Liver (tissue), 8 donors: ENCODE measurements at regions not wholly inside any gene's neighbourhood (a gene's known extent, or its start where the extent isn't known, plus 50 kb on each side); places are given as distances from the start of the nearest gene placed in this dataset.

Experiments
- DNase-seq: peaks from one replicate; pipeline ENCODE4 v3.0.0-alpha.2; 2017; ENCODE audit warnings: low spot score
- H3K27ac ChIP-seq, 2 donors: one replicate each; pipeline ENCODE4 v1.7.0; 2013; ENCODE audit warnings: inconsistent platforms in 2 of 2, low read length in 2 of 2, control low read depth in 1 of 2, low read depth in 1 of 2, mild to moderate bottlenecking in 1 of 2
- H3K27me3 ChIP-seq, 4 donors: one replicate each; pipeline versions ENCODE4 v1.6.1 to v1.7.0; 2013; ENCODE audit warnings: low read length in 3 of 4, inconsistent platforms in 1 of 4, mild to moderate bottlenecking in 1 of 4, moderate library complexity in 1 of 4; ENCODE audit not compliant: control insufficient read depth in 4 of 4, insufficient read depth in 4 of 4
- H3K36me3 ChIP-seq, 4 donors: one replicate each; pipeline versions ENCODE4 v1.6.1 to v1.7.0; 2013; ENCODE audit warnings: low read length in 3 of 4, mild to moderate bottlenecking in 3 of 4, low read depth in 1 of 4, moderate library complexity in 1 of 4; ENCODE audit not compliant: control insufficient read depth in 4 of 4, insufficient read depth in 3 of 4
- H3K4me1 ChIP-seq, 4 donors: one replicate each; pipeline versions ENCODE4 v1.6.1 to v1.7.0; 2013; ENCODE audit warnings: low read length in 3 of 4, mild to moderate bottlenecking in 3 of 4, moderate library complexity in 1 of 4; ENCODE audit not compliant: control insufficient read depth in 4 of 4, insufficient read depth in 4 of 4
- H3K4me3 ChIP-seq, 3 donors: one replicate each; pipeline versions ENCODE4 v1.6.1 to v1.7.0; 2013; ENCODE audit warnings: low read length in 3 of 3, control low read depth in 1 of 3, low read depth in 1 of 3, mild to moderate bottlenecking in 1 of 3
- H3K9ac ChIP-seq, 2 donors: one replicate each; pipeline ENCODE4 v1.7.0; 2013; ENCODE audit warnings: low read length in 2 of 2, mild to moderate bottlenecking in 2 of 2, moderate library complexity in 2 of 2, control low read depth in 1 of 2, low read depth in 1 of 2
- H3K9me3 ChIP-seq, 4 donors: one replicate each; pipeline versions ENCODE4 v1.6.1 to v1.7.0; 2013; ENCODE audit warnings: low read length in 3 of 4; ENCODE audit not compliant: control insufficient read depth in 4 of 4
- EGR1 ChIP-seq, 2 donors: IDR thresholded peaks; 2 replicates each; pipeline ENCODE4 v1.6.1; 2016 to 2018; ENCODE audit warnings: antibody characterized with exemption in 2 of 2, low read depth in 2 of 2
- FOXA1 ChIP-seq: IDR thresholded peaks from 2 replicates; pipeline ENCODE4 v1.6.1; 2016; ENCODE audit warnings: antibody characterized with exemption
- FOXA2 ChIP-seq: IDR thresholded peaks from 2 replicates; pipeline ENCODE4 v1.6.1; 2016; ENCODE audit warnings: antibody characterized with exemption
- GABPA ChIP-seq, 2 donors: IDR thresholded peaks in 1 of 2; conservative IDR thresholded peaks in 1 of 2; 2 replicates each; pipeline ENCODE4 v1.6.1; 2016; ENCODE audit warnings: antibody characterized with exemption in 2 of 2, mild to moderate bottlenecking in 1 of 2, moderate library complexity in 1 of 2
- HNF4A ChIP-seq, 2 donors: conservative IDR thresholded peaks; 2 replicates each; pipeline ENCODE4 v1.6.1; 2016; ENCODE audit warnings: antibody characterized with exemption in 2 of 2, mild to moderate bottlenecking in 2 of 2
- HNF4G ChIP-seq: IDR thresholded peaks from 2 replicates; pipeline ENCODE4 v1.6.1; 2016; ENCODE audit warnings: antibody characterized with exemption
- JUND ChIP-seq, 2 donors: IDR thresholded peaks; 2 replicates each; pipeline ENCODE4 v1.6.1; 2016; ENCODE audit warnings: antibody characterized with exemption in 2 of 2
- NR2F2 ChIP-seq: IDR thresholded peaks from 2 replicates; pipeline ENCODE4 v1.6.1; 2016; ENCODE audit warnings: antibody characterized with exemption
- RAD21 ChIP-seq, 2 donors: IDR thresholded peaks; 2 replicates each; pipeline ENCODE4 v1.6.1; 2016; ENCODE audit warnings: antibody characterized with exemption in 2 of 2, mild to moderate bottlenecking in 2 of 2
- RXRA ChIP-seq, 2 donors: IDR thresholded peaks; 2 replicates each; pipeline ENCODE4 v1.6.1; 2017 to 2018; ENCODE audit warnings: antibody characterized with exemption in 2 of 2, mild to moderate bottlenecking in 1 of 2
- SP1 ChIP-seq: IDR thresholded peaks from 2 replicates; pipeline ENCODE4 v1.6.1; 2018; ENCODE audit warnings: antibody characterized with exemption, mild to moderate bottlenecking
- TAF1 ChIP-seq: conservative IDR thresholded peaks from 2 replicates; pipeline ENCODE4 v1.6.1; 2016; ENCODE audit warnings: antibody characterized with exemption, mild to moderate bottlenecking
- YY1 ChIP-seq: IDR thresholded peaks from 2 replicates; pipeline ENCODE4 v1.6.1; 2016; ENCODE audit warnings: antibody characterized with exemption, mild to moderate bottlenecking
- WGBS: extraction: QIAGEN DNeasy Blood & Tissue Kit; methylation state at CpG from one replicate; pipeline ENCODE4 v1.1.7; 2013; 5-methylcytosine and 5-hydroxymethylcytosine counted together
- TF ChIP-seq, protein P1 (sequence below): IDR thresholded peaks from 2 replicates; pipeline ENCODE4 v1.6.1; 2016; ENCODE audit warnings: antibody characterized with exemption, mild to moderate bottlenecking
- TF ChIP-seq, protein P2 (sequence below): IDR thresholded peaks from 2 replicates; pipeline ENCODE4 v1.6.1; 2016; ENCODE audit warnings: antibody characterized with exemption
- TF ChIP-seq, protein P3 (sequence below): IDR thresholded peaks from 2 replicates; pipeline ENCODE4 v1.6.1; 2016; ENCODE audit warnings: antibody characterized with exemption
- TF ChIP-seq, protein P4 (sequence below): IDR thresholded peaks from 2 replicates; pipeline ENCODE4 v1.6.1; 2016; ENCODE audit warnings: antibody characterized with exemption
- TF ChIP-seq, protein P5 (sequence below): fragments of 150-350 bp; IDR thresholded peaks from 2 replicates; pipeline ENCODE4 v1.5.1; 2017; ENCODE audit warnings: improper control_type of control experiment, low read depth, low read length; ENCODE audit not compliant: missing input control
- donor health status: healthy.
- donor health status: healthy.
- donor health status: healthy.
- donor health status: healthy.
- donor health status: healthy.

DNA sequence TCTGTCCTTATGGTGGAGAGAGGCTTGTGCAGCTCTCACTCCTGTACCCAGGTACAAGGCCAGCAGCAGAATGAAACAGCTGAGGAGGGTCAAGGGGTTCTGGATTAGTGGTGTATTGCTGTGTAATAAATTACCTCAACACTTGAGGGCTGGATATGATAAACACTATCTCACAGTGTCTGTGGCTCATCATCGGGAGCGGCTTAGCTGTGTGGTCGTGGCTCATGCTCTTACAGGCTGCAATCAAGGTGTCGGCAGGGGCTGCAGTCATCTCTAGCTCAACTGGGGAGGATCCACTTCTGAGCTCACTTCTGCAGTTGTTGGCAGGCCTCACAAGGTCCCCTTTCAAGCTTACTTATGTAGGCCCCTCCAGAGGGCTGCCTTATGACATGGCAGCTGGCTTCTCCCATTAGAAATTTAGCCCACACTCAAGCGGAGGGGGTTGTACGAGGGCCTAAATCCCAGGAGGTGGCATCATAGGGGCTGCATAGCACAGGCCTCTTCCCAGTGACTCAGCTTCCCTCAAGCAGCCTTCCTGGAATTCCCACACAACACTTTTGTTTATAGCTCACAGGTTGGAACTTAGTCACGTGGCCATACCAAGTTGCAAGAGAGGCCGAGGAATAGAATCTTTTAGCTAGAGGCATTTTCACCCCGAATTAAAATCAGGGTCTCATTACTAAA is 148.2 kb upstream of the RPS6KA3 start (continued):
- TF ChIP-seq, protein P1, sequence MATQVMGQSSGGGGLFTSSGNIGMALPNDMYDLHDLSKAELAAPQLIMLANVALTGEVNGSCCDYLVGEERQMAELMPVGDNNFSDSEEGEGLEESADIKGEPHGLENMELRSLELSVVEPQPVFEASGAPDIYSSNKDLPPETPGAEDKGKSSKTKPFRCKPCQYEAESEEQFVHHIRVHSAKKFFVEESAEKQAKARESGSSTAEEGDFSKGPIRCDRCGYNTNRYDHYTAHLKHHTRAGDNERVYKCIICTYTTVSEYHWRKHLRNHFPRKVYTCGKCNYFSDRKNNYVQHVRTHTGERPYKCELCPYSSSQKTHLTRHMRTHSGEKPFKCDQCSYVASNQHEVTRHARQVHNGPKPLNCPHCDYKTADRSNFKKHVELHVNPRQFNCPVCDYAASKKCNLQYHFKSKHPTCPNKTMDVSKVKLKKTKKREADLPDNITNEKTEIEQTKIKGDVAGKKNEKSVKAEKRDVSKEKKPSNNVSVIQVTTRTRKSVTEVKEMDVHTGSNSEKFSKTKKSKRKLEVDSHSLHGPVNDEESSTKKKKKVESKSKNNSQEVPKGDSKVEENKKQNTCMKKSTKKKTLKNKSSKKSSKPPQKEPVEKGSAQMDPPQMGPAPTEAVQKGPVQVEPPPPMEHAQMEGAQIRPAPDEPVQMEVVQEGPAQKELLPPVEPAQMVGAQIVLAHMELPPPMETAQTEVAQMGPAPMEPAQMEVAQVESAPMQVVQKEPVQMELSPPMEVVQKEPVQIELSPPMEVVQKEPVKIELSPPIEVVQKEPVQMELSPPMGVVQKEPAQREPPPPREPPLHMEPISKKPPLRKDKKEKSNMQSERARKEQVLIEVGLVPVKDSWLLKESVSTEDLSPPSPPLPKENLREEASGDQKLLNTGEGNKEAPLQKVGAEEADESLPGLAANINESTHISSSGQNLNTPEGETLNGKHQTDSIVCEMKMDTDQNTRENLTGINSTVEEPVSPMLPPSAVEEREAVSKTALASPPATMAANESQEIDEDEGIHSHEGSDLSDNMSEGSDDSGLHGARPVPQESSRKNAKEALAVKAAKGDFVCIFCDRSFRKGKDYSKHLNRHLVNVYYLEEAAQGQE, result no peak
- TF ChIP-seq EGR1 (IDR thresholded peaks at IDR 0.05; ENCODE audit: low read depth in 2 of 2), result no peak
- no peak for TF ChIP-seq SP1

DNA sequence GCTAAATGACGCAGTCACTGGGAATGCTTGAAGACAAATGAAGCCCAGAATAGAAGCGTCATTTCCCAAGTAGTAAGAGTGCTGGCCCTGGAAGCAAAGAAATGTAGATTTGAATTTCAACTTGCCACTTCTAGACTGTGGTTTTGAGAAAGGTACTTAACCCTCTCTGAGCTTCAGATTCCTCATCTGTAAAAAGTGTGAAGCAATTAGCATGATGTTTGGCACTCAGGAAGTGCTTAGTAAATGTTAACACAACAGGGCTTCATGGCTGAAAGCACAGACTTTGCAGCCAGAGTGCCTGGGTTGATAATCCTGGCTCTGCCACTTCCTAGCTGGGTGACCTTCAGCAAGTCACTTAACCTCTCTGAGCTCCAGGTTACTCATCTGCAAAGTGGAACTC is 147.4 kb upstream of the RPS6KA3 start:
- Histone ChIP-seq H3K27ac (no peak overlapping the region), H3K36me3 (no peaks in the 10 kb centered on the region), H3K4me3 (no peak overlapping the region), H3K4me1 (no peaks in the 10 kb centered on the region), H3K27me3 (peaks cover 0 to 2% (median 0%) of the 10 kb centered on the region in 4 donors), H3K9ac (no peak overlapping the region), H3K9me3 (no peaks in the 10 kb centered on the region)
- TF ChIP-seq JUND (IDR thresholded peaks at IDR 0.05), result no peak
- no peak for TF ChIP-seq SP1
- TF ChIP-seq, protein P2, sequence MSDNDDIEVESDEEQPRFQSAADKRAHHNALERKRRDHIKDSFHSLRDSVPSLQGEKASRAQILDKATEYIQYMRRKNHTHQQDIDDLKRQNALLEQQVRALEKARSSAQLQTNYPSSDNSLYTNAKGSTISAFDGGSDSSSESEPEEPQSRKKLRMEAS, result no peak
- no peak for TF ChIP-seq FOXA1
- TF ChIP-seq NR2F2, result no peak
- TF ChIP-seq, protein P3, sequence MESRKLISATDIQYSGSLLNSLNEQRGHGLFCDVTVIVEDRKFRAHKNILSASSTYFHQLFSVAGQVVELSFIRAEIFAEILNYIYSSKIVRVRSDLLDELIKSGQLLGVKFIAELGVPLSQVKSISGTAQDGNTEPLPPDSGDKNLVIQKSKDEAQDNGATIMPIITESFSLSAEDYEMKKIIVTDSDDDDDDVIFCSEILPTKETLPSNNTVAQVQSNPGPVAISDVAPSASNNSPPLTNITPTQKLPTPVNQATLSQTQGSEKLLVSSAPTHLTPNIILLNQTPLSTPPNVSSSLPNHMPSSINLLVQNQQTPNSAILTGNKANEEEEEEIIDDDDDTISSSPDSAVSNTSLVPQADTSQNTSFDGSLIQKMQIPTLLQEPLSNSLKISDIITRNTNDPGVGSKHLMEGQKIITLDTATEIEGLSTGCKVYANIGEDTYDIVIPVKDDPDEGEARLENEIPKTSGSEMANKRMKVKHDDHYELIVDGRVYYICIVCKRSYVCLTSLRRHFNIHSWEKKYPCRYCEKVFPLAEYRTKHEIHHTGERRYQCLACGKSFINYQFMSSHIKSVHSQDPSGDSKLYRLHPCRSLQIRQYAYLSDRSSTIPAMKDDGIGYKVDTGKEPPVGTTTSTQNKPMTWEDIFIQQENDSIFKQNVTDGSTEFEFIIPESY, result no peak
- TF ChIP-seq HNF4A (conservative IDR thresholded peaks at IDR 0.05), result no peak
- TF ChIP-seq YY1, result no peak
- TF ChIP-seq RXRA (IDR thresholded peaks at IDR 0.05), result no peak
- TF ChIP-seq FOXA2, result no peak
- TF ChIP-seq HNF4G, result no peak
- no peak for TF ChIP-seq EGR1 (IDR thresholded peaks at IDR 0.05; ENCODE audit: low read depth in 2 of 2)
- TF ChIP-seq, protein P4, sequence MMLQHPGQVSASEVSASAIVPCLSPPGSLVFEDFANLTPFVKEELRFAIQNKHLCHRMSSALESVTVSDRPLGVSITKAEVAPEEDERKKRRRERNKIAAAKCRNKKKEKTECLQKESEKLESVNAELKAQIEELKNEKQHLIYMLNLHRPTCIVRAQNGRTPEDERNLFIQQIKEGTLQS, result no peak
- TF ChIP-seq RAD21 (IDR thresholded peaks at IDR 0.05), result no peak
- no peak for TF ChIP-seq TAF1
- TF ChIP-seq, protein P5, sequence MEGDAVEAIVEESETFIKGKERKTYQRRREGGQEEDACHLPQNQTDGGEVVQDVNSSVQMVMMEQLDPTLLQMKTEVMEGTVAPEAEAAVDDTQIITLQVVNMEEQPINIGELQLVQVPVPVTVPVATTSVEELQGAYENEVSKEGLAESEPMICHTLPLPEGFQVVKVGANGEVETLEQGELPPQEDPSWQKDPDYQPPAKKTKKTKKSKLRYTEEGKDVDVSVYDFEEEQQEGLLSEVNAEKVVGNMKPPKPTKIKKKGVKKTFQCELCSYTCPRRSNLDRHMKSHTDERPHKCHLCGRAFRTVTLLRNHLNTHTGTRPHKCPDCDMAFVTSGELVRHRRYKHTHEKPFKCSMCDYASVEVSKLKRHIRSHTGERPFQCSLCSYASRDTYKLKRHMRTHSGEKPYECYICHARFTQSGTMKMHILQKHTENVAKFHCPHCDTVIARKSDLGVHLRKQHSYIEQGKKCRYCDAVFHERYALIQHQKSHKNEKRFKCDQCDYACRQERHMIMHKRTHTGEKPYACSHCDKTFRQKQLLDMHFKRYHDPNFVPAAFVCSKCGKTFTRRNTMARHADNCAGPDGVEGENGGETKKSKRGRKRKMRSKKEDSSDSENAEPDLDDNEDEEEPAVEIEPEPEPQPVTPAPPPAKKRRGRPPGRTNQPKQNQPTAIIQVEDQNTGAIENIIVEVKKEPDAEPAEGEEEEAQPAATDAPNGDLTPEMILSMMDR, result no peak
- TF ChIP-seq, protein P1, result no peak
- no peak for TF ChIP-seq GABPA (IDR thresholded peaks at IDR 0.05 in 1 of 2, conservative IDR thresholded peaks at IDR 0.05 in 1 of 2)
- WGBS, result 86% methylated on average over 2 of the region's 2 CpGs
- DNase-seq, result no peak
